Parathyroid adenoma (tissue), 2 donors: ENCODE measurements at regions not wholly inside any gene's neighbourhood (a gene's known extent, or its start where the extent isn't known, plus 50 kb on each side); places are given as distances from the start of the nearest gene placed in this dataset.

Source experiments
- H2AFZ ChIP-seq: fragments of 300-600 bp; sonication (generic); one replicate; pipeline ENCODE4 v1.7.0; 2017; ENCODE audit warnings: antibody characterized with exemption, mild to moderate bottlenecking
- H3K27ac ChIP-seq: fragments of 300-600 bp; sonication (generic); one replicate; pipeline ENCODE4 v1.7.0; 2017
- H3K27me3 ChIP-seq: fragments of 300-600 bp; sonication (generic); one replicate; pipeline ENCODE4 v1.7.0; 2017; ENCODE audit warnings: low read length; ENCODE audit not compliant: control insufficient read depth, insufficient read depth
- H3K36me3 ChIP-seq: fragments of 300-600 bp; sonication (generic); one replicate; pipeline ENCODE4 v1.7.0; 2017; ENCODE audit warnings: low read length; ENCODE audit not compliant: control insufficient read depth, insufficient read depth
- H3K4me1 ChIP-seq: fragments of 300-600 bp; sonication (generic); one replicate; pipeline ENCODE4 v1.7.0; 2017; ENCODE audit warnings: control low read depth
- H3K4me2 ChIP-seq: fragments of 300-600 bp; sonication (generic); one replicate; pipeline ENCODE4 v1.7.0; 2017; ENCODE audit warnings: low read length
- H3K4me3 ChIP-seq: fragments of 300-600 bp; sonication (generic); one replicate; pipeline ENCODE4 v1.7.0; 2017; ENCODE audit warnings: low read depth, low read length
- H3K79me2 ChIP-seq: fragments of 300-600 bp; sonication (generic); one replicate; pipeline ENCODE4 v1.7.0; 2017; ENCODE audit warnings: control low read depth
- H3K9ac ChIP-seq: fragments of 300-600 bp; sonication (generic); one replicate; pipeline ENCODE4 v1.7.0; 2017; ENCODE audit warnings: mild to moderate bottlenecking
- H3K9me3 ChIP-seq: fragments of 300-600 bp; sonication (generic); one replicate; pipeline ENCODE4 v1.7.0; 2017; ENCODE audit warnings: low read length; ENCODE audit not compliant: control insufficient read depth
- CTCF ChIP-seq: fragments of 300-600 bp; sonication (generic); IDR thresholded peaks from one replicate; pipeline ENCODE4 v1.7.0; 2017; ENCODE audit warnings: antibody characterized with exemption, mild to moderate bottlenecking
- donor health status: primary hyperparathyroidism.

DNA sequence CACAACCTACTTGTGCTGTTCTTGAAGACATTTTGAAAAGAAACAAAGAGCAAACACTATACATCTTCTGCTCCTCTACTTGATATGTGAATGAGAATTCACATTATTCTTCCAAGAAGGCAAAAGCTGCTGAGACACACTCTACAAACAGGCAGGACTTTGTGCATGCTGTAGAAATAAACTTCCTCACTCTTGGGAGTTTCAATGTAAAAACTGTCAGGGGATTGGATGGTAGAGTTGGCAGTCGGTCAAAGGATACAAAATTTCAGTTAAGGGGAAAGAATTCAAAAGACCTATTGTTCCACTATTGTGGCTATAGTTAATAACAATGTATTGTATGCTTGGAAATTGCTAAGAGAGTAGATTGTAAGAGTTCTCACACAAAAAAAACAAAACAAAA is 196.3 kb downstream of the MC4R start:
- H3K9ac ChIP-seq, result no peak overlapping the region
- no peak overlapping the region for H3K4me3 ChIP-seq
- no peaks in the 10 kb centered on the region for H3K4me1 ChIP-seq
- no peak overlapping the region for H3K4me2 ChIP-seq
- H3K27ac ChIP-seq, result no peak overlapping the region
- no peak for TF ChIP-seq CTCF
- H2AFZ ChIP-seq, result no peak overlapping the region
- H3K9me3 ChIP-seq, result no peaks in the 10 kb centered on the region
- no peaks in the 10 kb centered on the region for H3K36me3 ChIP-seq
- H3K27me3 ChIP-seq, result no peaks in the 10 kb centered on the region
- no peaks in the 10 kb centered on the region for H3K79me2 ChIP-seq

GRCh38 chr18:60174832-60175231 is 197.7 kb downstream of the MC4R start:
- Histone ChIP-seq H3K9ac (no peak overlapping the region), H3K4me1 (no peaks in the 10 kb centered on the region), H3K79me2 (no peaks in the 10 kb centered on the region), H3K4me2 (no peak overlapping the region), H3K27me3 (no peaks in the 10 kb centered on the region), H3K4me3 (no peak overlapping the region), H2AFZ (no peak overlapping the region), H3K36me3 (no peaks in the 10 kb centered on the region), H3K9me3 (no peaks in the 10 kb centered on the region), H3K27ac (no peak overlapping the region)
- no peak for TF ChIP-seq CTCF

GRCh38 chr18:60172030-60172429 is 200.5 kb downstream of the MC4R start:
- H3K4me1 ChIP-seq, result no peaks in the 10 kb centered on the region
- H3K9me3 ChIP-seq, result no peaks in the 10 kb centered on the region
- no peak overlapping the region for H3K27ac ChIP-seq
- no peaks in the 10 kb centered on the region for H3K27me3 ChIP-seq
- H3K9ac ChIP-seq, result no peak overlapping the region
- H3K36me3 ChIP-seq, result no peaks in the 10 kb centered on the region
- no peak overlapping the region for H3K4me2 ChIP-seq
- no peaks in the 10 kb centered on the region for H3K79me2 ChIP-seq
- no peak for TF ChIP-seq CTCF
- no peak overlapping the region for H2AFZ ChIP-seq
- H3K4me3 ChIP-seq, result no peak overlapping the region

GRCh38 chr18:60163622-60164021 is 209.0 kb downstream of the MC4R start:
- Histone ChIP-seq H3K4me2 (no peak overlapping the region), H3K9ac (no peak overlapping the region), H2AFZ (no peak overlapping the region), H3K9me3 (no peaks in the 10 kb centered on the region), H3K36me3 (no peaks in the 10 kb centered on the region), H3K27me3 (no peaks in the 10 kb centered on the region), H3K4me3 (no peak overlapping the region), H3K79me2 (no peaks in the 10 kb centered on the region), H3K4me1 (no peaks in the 10 kb centered on the region), H3K27ac (no peak overlapping the region)
- no peak for TF ChIP-seq CTCF

DNA sequence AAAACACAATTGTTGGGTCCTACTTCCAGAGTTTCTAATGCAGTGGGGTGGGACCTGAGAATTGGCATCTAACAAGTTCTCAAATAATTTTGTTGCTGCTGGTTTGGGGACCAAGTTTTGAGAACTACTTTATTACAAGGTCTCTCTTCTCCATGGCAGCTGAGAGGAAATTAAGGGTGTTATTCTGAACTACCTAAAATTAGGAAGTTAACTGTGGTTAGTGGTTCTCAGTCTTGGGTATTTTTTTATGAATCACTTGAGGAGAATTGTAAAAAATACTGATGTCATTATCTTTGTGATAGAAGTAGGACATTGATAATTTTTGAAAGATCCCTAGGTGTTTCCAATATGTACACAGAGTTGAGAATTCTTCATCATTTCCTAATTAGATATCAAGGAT is 210.2 kb downstream of the MC4R start:
- no peaks in the 10 kb centered on the region for H3K79me2 ChIP-seq
- no peaks in the 10 kb centered on the region for H3K9me3 ChIP-seq
- no peak overlapping the region for H3K4me3 ChIP-seq

More for the DNA sequence above, 210.2 kb downstream of the MC4R start:
- Histone ChIP-seq H3K9ac (no peak overlapping the region), H3K4me1 (no peaks in the 10 kb centered on the region), H3K27me3 (no peaks in the 10 kb centered on the region), H3K36me3 (no peaks in the 10 kb centered on the region), H3K4me2 (no peak overlapping the region), H2AFZ (no peak overlapping the region), H3K27ac (no peak overlapping the region)
- TF ChIP-seq CTCF, result no peak
